HCT116 (cell line): ENCODE measurements at regions not wholly inside any gene's neighbourhood (a gene's known extent, or its start where the extent isn't known, plus 50 kb on each side); places are given as distances from the start of the nearest gene placed in this dataset.

ENCODE experiments used
- CBX3 ChIP-seq: IDR thresholded peaks from 2 replicates; pipeline ENCODE4 v1.6.1; 2012; ENCODE audit warnings: low read depth
- CEBPB ChIP-seq: IDR thresholded peaks from 2 replicates; pipeline ENCODE4 v1.6.1; 2012; ENCODE audit warnings: low read depth
- EZH2 ChIP-seq: fragments of 200-600 bp; sonication (generic); IDR thresholded peaks from 2 replicates; pipeline ENCODE4 v1.6.1; 2017; ENCODE audit warnings: antibody characterized with exemption, mixed run types
- JUND ChIP-seq: IDR thresholded peaks from 2 replicates; pipeline ENCODE4 v1.6.1; 2012
- POLR2A ChIP-seq: IDR thresholded peaks from 2 replicates; pipeline ENCODE4 v1.7.0; 2011; ENCODE audit warnings: borderline replicate concordance; ENCODE audit not compliant: insufficient read depth, insufficient read length; ENCODE audit errors: extremely low read depth
- POLR2AphosphoS5 ChIP-seq: IDR thresholded peaks from 2 replicates; pipeline ENCODE4 v1.6.1; 2011; ENCODE audit warnings: mild to moderate bottlenecking, low read depth, low read length, moderate library complexity
- RAD21 ChIP-seq: IDR thresholded peaks from 2 replicates; pipeline ENCODE4 v1.6.1; 2012; ENCODE audit warnings: low read depth, mild to moderate bottlenecking
- TCF7L2 ChIP-seq: IDR thresholded peaks from 2 replicates; pipeline ENCODE4 v1.7.0; 2011; ENCODE audit warnings: borderline replicate concordance, inconsistent platforms; ENCODE audit not compliant: insufficient read depth, insufficient read length; ENCODE audit errors: extremely low read depth
- YY1 ChIP-seq: IDR thresholded peaks from 2 replicates; pipeline ENCODE4 v1.6.1; 2011; ENCODE audit warnings: low read length, low read depth, moderate library complexity, mild to moderate bottlenecking; ENCODE audit not compliant: insufficient replicate concordance; ENCODE audit errors: extremely low read depth
- ZFX ChIP-seq: fragments of 450-650 bp; IDR thresholded peaks from 2 replicates; pipeline ENCODE4 v1.6.1; 2017
- ZNF274 ChIP-seq: fragments of 200-500 bp; sonication (Bioruptor generic); IDR thresholded peaks from 2 replicates; pipeline ENCODE4 v1.6.1; 2014; ENCODE audit warnings: mild to moderate bottlenecking, low read depth, low read length, inconsistent platforms
- TF ChIP-seq, protein P1 (sequence below), 3 experiments: fragments of 200-600 bp in 1 of 3; sonication (generic) in 1 of 3; IDR thresholded peaks in 2 of 3; conservative IDR thresholded peaks in 1 of 3; 2 replicates each; pipeline ENCODE4 v1.5.1; 2012 to 2017; ENCODE audit warnings: low read depth in 2 of 3, low read length in 2 of 3, antibody characterized with exemption in 1 of 3, borderline replicate concordance in 1 of 3, control low read depth in 1 of 3, mild to moderate bottlenecking in 1 of 3, mixed read lengths in 1 of 3, mixed run types in 1 of 3, moderate library complexity in 1 of 3; ENCODE audit not compliant: insufficient read depth in 1 of 3
- TF ChIP-seq, protein P2 (sequence below): IDR thresholded peaks from 2 replicates; pipeline ENCODE4 v1.6.1; 2012; ENCODE audit warnings: low read depth
- TF ChIP-seq, protein P3 (sequence below): IDR thresholded peaks from 2 replicates; pipeline ENCODE4 v1.6.1; 2012

DNA sequence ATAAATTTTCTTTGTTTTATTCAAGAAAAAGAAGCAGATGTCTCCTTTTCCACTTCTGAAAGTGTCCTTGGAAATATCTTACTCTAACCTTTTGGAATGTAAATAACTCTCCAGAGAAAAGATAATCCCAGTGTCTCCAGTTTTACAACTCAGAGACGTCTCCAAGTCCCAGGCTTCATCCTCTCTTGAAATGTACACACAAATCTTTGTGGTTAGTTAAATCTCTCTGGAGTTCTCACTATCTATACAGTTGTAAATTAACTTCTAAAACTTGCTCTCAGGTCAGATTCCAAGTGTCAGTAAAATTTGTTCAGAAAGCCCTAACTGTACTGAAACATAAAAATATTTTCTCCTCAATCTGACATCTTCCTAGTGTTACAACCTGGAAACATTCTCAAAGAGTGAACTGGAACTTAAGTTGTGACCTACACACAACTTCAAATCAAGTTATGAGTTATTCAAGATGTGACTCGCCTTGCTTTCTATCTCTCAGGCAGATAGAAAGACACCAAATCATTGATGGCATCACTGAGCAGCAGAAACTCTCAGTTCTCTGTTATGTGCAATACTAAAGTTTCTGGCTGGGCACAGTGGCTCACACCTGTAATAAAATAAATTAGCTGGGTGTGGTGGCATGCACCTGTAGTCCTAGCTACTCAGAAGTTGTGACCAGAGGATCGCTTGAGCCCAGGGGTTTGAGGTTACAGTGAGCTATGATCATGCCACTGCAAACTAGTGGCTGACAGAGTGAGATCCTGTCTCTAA, 284.2 kb downstream of the RCHY1 start:
- TF ChIP-seq POLR2A (no peak), EZH2 (no peak), TCF7L2 (no peak), POLR2AphosphoS5 (no peak), RAD21 (no peak), JUND (no peak), ZNF274 (no peak), CEBPB (no peak), YY1 (no peak), ZFX (no peak), CBX3 (no peak)
- TF ChIP-seq, protein P1, sequence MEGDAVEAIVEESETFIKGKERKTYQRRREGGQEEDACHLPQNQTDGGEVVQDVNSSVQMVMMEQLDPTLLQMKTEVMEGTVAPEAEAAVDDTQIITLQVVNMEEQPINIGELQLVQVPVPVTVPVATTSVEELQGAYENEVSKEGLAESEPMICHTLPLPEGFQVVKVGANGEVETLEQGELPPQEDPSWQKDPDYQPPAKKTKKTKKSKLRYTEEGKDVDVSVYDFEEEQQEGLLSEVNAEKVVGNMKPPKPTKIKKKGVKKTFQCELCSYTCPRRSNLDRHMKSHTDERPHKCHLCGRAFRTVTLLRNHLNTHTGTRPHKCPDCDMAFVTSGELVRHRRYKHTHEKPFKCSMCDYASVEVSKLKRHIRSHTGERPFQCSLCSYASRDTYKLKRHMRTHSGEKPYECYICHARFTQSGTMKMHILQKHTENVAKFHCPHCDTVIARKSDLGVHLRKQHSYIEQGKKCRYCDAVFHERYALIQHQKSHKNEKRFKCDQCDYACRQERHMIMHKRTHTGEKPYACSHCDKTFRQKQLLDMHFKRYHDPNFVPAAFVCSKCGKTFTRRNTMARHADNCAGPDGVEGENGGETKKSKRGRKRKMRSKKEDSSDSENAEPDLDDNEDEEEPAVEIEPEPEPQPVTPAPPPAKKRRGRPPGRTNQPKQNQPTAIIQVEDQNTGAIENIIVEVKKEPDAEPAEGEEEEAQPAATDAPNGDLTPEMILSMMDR (IDR thresholded peaks at IDR 0.05 in 2 of 3, conservative IDR thresholded peaks at IDR 0.05 in 1 of 3; ENCODE audit: borderline replicate concordance in 1 of 3, insufficient read depth in 1 of 3, low read depth in 2 of 3, low read length in 2 of 3) = no peak
- TF ChIP-seq, protein P2, sequence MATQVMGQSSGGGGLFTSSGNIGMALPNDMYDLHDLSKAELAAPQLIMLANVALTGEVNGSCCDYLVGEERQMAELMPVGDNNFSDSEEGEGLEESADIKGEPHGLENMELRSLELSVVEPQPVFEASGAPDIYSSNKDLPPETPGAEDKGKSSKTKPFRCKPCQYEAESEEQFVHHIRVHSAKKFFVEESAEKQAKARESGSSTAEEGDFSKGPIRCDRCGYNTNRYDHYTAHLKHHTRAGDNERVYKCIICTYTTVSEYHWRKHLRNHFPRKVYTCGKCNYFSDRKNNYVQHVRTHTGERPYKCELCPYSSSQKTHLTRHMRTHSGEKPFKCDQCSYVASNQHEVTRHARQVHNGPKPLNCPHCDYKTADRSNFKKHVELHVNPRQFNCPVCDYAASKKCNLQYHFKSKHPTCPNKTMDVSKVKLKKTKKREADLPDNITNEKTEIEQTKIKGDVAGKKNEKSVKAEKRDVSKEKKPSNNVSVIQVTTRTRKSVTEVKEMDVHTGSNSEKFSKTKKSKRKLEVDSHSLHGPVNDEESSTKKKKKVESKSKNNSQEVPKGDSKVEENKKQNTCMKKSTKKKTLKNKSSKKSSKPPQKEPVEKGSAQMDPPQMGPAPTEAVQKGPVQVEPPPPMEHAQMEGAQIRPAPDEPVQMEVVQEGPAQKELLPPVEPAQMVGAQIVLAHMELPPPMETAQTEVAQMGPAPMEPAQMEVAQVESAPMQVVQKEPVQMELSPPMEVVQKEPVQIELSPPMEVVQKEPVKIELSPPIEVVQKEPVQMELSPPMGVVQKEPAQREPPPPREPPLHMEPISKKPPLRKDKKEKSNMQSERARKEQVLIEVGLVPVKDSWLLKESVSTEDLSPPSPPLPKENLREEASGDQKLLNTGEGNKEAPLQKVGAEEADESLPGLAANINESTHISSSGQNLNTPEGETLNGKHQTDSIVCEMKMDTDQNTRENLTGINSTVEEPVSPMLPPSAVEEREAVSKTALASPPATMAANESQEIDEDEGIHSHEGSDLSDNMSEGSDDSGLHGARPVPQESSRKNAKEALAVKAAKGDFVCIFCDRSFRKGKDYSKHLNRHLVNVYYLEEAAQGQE = no peak
- TF ChIP-seq, protein P3, sequence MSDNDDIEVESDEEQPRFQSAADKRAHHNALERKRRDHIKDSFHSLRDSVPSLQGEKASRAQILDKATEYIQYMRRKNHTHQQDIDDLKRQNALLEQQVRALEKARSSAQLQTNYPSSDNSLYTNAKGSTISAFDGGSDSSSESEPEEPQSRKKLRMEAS = no peak
